Left cardiac atrium (tissue), 4 donors: ENCODE measurements at regions not wholly inside any gene's neighbourhood (a gene's known extent, or its start where the extent isn't known, plus 50 kb on each side); places are given as distances from the start of the nearest gene placed in this dataset.

ENCODE experiments used
- ATAC-seq, 2 donors: fragments of 200-7000 bp; cut with Tn5 transposase; one replicate each; pipeline ENCODE4 v1.9.1; 2020; ENCODE audit warnings: mild to moderate bottlenecking in 2 of 2, moderate library complexity in 2 of 2
- DNase-seq: peaks from one replicate; pipeline ENCODE4 v3.0.0-alpha.2; 2020
- intact Hi-C, 2 donors: fragments of 100-400 bp; cut with DNase I; formaldehyde crosslinking; loops; one replicate each; pipeline versions ENCODE4 v1.14.1 to v1.15.1; 2022 to 2023
- donor health status: DM: no; HTN: yes; CAD: no.
- donor health status: DM: no; HTN: yes; CAD: no; lungs with severe emphysema.
- donor health status: DM: yes; HTN: yes; CAD: no.
- donor health status: Dilated cardiomyopathy.

DNA sequence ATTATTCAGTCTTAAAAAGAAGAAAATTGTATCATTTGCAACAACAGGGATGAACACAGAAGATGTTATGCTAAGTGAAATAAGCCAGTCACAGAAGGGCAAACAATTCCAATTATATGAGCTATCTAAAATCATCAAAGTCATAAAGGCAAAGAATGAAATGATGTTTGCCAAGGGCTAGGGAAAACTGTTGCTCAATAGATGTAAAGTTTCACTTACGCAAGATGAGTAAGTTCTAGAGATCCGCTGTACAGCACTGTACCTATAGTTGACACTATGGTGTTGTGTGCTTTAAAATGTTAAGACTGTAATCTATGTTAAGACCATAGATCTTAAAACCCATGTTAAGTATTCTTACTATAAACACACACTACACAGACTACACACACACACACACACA, 904.6 kb upstream of the LRRN3 start:
- no peak for DNase-seq
- intact Hi-C loops: no loop called here
- no peak for ATAC-seq

DNA sequence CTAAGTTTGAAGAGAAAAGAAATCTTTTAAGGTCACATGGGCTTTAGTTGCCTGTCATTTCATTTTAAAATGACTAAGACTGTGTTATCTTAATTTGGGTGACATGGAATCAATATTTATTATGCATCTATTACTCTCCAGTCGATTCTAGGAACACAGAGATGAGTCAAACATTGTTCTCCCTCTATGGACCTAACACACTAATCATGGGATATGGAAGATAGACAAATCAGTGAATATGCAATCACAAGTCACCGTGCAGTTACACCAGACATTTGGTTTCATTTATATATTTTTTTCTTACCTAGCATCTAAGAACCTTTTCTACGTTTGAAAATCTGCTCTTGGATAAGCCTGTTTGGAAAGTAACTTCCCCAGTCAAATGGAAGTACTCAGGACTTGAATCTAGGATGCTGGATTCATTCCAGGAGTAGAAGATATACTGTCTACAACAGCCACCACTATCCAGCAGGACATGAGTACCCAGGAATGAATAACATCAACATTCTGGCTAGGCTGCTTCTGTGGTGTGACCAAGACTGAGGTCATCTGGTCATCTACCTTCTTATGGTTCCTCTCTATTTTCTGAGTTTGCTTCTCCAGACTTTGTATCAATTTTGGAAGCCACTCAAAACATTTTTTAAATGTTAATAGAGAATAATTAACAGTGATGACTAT, 902.9 kb upstream of the LRRN3 start:
- intact Hi-C loops: no loop called here
- DNase-seq (no peak), ATAC-seq (no peak)

DNA sequence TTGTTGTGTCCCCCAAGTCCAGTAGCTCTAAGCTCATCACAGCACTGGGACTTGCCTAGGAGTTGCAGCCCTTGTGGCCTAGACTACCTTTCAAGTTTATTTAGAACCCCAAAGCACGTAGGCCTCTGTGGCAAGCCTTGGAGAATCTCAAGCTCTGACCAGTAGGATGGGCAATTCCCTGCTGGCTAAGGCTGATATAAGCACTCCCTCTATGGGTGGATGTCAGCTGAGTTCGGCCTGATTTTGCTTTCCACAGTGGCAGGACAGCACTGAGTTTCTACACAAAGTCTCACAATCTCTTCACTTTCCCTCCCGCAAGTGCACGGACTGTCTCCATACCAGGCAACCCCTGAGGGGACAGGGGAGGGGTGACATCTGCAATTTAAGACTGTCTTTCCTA, 886.4 kb upstream of the LRRN3 start:
- intact Hi-C loops: no loop called here
- no peak for DNase-seq
- ATAC-seq: no peak

DNA sequence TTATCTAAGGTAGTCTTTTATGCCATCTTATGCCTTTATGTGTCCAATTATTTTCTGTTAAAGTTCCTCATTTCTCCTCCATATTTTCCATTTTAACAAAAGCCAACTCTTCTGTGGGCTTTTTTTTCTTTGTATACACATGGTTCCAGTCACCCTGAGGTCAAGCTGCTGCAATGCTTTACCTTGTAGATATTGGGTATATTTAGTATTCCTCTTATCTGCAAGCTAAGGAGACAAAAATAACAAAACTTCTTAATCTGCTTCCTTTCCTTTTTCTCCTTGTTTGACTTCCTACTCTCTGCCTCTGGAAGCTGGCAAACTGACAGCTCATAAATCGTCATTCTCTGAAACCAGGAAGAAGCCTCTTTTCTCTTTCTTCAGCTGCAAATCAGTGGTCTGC, 885.0 kb upstream of the LRRN3 start:
- ATAC-seq: no peak
- DNase-seq: no peak
- intact Hi-C loops: no loop called here

DNA sequence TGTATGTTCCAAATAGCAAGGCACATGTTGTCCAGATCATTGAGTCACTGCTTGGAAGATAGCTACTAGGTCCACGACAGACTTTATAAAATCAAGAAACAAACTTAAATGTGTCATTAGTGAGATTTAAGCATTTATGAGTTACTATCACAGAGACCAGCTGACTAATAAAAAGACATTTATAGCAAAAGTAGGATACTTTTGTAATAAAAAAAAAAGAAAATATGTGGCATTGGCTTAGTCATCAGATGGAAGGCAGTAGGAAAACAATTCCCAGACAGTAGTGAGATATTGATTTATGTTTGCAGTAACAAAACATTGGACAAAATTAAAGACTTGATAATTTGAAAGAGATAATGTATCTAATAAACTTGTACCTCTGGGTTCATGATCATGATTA, 881.0 kb upstream of the LRRN3 start:
- DNase-seq: no peak

DNA sequence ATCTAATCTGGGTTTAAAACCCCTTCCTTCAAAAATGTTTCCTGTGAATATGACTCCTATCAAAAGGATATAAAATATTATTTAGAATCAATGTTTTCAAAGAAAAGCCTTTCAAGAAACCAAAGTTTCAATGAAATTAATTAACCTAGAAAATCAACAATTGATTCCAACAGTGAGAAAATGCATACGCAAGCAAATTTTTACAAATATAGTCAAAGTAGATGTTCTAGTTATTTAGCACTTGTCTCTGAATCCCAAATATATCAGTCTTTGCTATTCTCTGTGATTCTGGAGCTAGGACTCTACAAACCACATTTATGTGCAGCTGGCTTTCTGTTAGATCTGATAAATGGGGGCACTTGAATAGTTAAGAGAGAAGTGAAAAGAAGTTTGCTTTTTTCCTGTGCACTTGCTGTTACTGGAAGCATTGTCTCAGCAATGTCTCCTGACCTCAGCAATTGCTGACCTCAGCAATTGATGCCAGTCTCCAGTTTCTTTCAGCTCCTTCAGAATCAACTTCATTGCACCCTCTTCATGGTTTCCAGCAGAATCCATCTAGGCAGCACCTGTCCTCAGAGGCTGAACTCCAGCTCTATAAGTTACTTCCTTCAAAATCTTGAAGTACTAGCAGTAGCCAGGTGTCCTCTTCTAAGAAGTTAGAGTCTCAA, 879.9 kb upstream of the LRRN3 start:
- intact Hi-C loops: no loop called here
- no peak for DNase-seq
- no peak for ATAC-seq

More for the DNA sequence above, 881.0 kb upstream of the LRRN3 start:
- no peak for ATAC-seq
- intact Hi-C loops: no loop called here

DNA sequence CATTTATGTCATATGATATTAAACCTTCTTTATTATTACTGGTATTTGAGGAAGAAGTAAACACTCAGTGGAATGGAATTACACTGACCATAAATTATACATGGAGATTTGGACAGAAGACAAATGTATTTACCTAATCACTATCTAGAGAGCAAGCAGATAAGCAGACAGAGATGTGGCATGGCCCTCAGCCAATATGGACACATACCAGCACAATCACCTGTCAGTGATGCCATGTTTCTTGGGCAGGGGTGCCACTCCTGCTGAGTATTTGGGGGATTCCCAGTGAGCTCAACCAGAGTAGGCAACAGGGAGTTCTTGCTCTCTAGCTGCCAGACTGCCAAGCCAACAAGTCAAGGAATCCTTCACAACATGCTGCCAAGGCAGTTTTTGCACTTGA, 866.3 kb upstream of the LRRN3 start:
- ATAC-seq (peak in 1 of 2 donors; percentile 87), DNase-seq (no peak)
- intact Hi-C loops: no loop called here

DNA sequence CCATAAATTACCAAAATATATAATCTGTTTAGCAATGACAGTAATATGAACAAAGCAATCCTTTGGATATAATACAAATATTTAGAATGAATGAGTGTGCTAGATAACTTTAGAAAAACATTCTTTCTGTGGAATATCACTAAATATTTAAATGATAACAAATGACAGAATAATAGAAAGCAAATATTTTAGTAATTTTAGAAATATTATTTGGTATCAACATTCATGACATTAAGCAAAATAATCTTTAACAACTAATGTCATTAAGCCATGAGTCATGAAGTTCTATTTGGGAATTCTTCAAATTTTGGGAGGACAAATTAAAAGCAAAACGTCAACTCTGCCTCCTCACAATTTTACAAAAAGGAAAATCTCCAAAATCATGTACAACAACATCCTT, 844.8 kb upstream of the LRRN3 start:
- intact Hi-C loops: no loop called here
- no peak for DNase-seq
- ATAC-seq: no peak

DNA sequence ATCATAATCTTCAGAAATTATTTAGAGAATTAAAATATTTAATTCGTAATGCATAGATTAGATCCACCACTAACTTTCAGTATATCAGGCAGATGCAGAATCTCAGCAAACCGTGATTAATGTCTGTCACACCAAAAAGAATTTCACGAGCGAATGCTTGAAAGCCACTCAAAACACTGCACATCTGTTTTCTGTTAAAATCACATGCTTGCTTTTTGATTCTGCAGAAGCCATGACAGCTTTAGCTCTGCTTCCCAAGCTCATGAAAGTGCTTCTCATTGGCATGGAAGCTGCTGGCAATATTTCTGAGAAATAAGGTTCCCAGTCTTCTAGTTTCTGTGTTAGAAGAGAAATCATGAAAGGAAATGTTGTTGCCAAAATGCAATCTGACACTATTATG, 837.8 kb upstream of the LRRN3 start:
- ATAC-seq: peak in 1 of 2 donors; percentile 50
- no peak for DNase-seq
- intact Hi-C loops: no loop called here

DNA sequence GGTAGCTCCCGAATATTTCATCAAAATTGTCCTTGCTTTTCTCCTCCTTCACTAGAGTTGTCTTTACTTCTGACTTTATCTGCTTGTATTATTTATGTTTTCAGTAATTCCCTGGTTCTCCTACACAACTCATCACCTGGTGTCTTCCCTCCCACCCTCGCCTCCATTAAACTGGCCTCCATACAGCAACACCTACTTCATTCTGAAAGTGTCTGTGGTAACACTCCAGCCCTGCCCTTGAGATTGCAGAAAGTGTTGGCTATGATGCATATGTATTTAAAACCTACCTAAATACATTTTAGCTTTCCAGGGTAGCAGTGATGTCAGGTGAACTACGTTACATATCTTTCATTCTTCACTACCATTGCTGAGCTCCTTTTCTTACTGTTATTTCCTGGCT, 833.3 kb upstream of the LRRN3 start:
- ATAC-seq (peak; percentile 67 to 70), DNase-seq (no peak)
- intact Hi-C loops: no loop called here

DNA sequence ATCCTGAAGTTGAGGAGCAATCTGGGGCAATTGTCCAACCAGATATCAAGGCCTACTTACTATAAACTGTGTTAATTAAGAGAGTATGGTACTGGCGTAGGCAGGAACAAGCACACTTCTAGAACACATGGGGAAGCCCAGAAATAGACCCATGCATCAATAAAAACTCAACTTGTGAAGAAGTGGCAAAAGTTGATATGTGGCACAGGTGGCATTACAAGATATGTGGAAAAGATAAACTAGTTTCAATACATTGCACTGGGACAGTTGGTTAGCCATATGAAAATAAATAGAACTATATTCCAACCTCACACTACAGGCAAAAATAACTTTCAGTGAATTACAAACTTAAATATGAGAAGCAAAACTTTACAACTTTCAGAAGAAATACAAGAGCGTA, 828.7 kb upstream of the LRRN3 start:
- ATAC-seq (no peak), DNase-seq (no peak)
- intact Hi-C loops: no loop called here

DNA sequence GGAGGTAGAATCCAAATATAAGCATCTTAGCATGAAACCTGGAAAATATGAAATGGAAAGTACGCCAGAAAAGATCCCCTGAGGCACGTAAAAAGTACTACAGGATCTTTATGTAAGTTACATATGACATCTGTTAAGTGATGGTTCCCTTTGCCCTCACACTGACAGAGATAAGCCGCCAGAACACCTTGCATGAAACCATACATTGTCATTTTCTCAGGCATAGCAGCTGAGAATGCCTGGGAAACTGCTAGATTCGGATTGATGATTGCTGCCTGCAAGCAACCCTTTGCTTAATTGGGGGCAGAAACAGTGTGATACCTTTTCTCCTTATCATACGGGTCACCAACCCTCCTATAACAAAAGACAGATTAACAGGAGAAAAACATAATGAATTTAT, 826.6 kb upstream of the LRRN3 start:
- ATAC-seq (no peak), DNase-seq (no peak)
- intact Hi-C loops: no loop called here

DNA sequence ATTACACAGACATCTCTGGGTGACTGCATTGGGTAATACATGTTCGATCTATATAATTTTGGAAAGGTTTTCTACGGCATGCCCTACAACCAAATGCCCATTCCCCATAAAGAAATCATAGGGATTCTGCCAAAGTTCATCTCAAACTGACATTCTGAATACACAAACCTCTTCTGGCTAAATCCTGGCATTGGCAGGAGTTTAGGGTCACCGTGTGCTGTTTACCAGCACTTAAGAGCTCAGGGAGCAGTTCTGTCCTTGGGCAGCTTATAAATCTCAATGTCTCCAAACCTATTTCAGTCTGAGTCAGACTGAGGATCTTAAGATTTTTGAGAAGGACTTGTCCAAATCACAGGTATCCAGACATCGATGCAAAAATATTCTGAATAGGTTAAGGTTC, 809.6 kb upstream of the LRRN3 start:
- intact Hi-C loops: no loop called here
- no peak for ATAC-seq

DNA sequence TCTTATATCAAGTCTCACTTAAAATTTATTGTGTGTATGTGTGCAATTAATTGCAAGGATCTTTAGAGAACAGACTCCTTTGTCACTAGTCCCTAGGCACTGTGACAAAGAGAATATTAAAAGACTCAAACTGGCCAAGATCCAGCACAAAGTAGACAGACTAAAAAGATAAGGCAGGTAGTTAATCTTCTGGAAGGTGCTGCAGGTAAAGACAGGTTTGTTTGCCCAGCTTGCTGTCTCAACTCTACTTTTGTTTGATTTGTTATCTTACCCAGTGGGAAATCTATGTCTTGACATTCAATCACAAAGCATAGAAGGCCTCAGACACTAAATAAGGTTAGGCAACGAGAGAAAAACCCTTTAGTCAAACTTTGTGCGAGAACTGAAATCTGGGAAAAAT, 807.9 kb upstream of the LRRN3 start:
- DNase-seq: no peak

More for the DNA sequence above, 809.6 kb upstream of the LRRN3 start:
- DNase-seq: no peak

DNA sequence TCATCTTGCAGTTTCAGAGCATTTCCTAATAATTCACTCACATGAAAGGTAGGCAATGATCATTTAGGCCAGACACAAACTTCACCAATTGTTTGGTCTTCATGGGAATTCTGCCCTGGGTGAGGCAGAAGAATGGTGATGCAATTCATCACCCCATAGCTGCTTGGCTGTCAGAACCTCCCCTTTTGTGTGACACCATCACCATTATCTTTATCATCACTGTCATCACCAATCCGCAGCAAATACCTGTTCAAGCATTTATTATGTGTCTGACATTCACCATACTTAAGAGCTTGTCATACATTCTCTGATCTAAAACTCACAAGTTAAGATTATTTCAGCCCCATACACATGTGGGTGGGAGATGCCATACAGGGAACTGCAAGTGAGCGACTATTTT, 799.5 kb upstream of the LRRN3 start:
- DNase-seq (no peak), ATAC-seq (no peak)
- intact Hi-C loops: no loop called here

More for the DNA sequence above, 807.9 kb upstream of the LRRN3 start:
- intact Hi-C loops: no loop called here
- no peak for ATAC-seq

DNA sequence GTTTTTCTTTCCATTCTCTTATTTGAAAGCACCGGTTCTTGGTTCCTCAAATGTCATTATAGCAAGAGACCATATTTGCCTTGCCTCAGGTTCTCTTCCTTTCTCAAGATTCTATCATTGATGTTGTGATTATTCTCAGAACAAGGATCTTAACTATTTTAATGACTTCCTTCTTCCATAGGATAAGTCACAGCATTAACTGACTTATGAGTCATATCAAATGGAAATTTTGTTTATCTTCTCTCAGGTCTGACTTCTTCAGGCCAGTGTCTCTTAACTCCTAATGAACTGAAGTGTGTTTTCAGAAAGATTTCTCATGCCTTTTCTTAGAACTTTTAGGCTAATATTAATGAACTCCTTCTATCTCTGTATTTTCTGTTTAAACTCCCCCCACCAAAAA, 794.6 kb upstream of the LRRN3 start:
- DNase-seq: no peak
- no peak for ATAC-seq
- intact Hi-C loops: no loop called here

DNA sequence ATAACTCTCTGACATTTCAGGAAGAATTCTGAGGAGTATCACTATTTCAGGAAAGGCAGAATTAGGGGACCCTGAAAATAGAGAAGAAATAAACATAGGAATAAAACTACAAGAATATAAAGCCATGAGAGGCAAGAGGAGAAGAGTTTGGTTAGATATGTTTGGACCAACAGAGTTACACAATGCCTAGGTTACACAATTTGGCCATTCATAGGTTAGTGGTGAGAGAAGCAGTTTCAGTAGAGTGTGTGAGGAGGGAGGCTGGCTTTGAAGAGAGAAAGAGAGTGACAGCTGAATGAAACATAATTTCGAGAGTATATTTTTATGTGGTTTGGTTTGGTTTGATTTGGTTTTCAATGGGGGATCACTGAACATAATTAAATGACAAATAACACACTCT, 783.2 kb upstream of the LRRN3 start:
- ATAC-seq (no peak), DNase-seq (no peak)
- intact Hi-C loops: no loop called here

DNA sequence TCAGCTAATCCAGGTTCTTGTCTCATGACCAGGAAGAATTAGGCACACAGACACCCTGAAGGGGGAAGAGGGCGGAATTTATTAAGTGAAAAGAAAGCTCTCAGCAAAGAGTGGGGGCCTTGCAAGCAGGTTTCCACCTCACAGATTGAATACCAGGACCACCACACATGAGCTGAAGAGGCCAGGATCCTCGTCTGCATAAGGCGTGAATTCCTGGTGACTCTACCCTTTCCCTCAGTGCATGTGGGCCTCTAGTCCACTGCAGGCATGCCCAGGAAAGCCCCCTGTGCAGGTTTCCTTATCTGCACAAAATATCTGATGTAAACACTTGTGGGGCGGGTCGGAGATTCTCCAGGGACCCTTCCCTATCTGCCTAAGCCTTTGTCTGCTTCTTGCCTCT, 782.1 kb upstream of the LRRN3 start:
- no peak for DNase-seq
- intact Hi-C loops: no loop called here
- no peak for ATAC-seq

DNA sequence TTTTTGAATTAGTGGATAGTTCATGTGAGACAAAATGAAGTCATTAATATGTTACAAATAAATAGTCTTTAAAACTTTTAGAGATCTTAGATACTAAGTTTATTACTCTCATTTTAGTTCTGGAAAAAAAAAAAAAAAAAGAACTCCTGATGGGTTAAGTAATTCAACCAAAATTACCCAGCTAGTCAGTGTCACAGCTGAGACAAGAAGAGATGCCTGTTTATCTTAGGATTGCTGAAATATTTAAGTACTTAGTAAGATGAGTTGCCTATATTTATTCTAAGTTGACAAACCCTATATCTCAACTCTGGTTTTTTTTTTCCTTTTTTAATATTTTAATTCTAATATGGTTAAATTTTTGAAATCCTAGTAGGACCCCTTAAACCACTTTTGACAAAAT, 781.0 kb upstream of the LRRN3 start:
- intact Hi-C loops: no loop called here
- DNase-seq (no peak), ATAC-seq (no peak)

DNA sequence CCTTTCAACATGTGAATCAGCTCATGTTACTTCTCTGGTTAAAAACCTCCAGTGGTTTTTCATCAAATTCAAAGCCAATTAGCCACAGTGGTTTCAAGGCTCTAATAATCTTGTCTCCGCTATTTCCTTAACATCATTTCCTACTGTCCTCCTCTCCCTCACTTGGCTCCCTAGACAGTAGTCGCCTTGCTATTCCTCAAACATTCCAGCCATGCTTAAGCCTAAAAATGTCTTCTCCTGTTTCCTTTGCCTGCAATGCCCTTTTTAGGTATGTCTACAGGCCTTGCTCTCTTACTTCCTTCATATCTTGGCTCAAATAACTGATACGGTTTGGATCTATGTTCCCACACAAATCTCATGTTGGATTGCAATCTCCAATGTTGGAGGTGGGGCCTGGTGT, 779.4 kb upstream of the LRRN3 start:
- intact Hi-C loops: no loop called here
- ATAC-seq (no peak), DNase-seq (no peak)

DNA sequence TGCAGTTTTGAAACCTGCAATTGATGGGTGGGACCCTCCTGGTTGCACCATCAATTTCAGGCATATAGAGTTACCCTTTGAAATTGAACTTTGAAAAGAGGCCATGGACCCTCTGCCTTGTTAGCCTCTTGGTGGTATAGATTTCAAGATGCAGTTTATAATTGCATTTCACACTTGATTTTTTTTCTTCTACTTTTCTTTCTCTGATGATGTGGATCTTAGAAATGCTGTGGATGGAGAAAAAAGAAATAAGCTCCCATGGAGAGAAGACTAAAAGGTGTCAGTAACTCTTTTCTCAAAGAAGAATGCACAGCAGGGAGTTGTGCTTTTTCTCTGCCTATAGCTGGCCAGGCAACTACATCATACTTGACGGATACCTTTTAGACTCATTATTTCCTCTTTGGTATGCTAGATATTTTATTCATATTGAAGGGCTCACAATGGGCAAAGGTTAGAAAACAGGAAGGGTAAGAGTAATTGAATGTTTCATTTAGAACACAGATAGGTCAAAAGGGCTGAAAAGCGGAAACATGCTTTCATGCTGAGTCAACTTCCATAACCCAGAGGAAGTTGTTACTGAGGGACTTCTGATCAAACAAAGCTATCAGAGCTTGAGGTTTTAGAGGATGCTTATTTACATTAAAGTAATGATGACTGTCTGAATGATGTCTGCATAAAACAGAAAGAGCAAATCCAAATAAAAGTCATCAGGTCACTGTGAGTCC, 773.2 kb upstream of the LRRN3 start:
- ATAC-seq (no peak), DNase-seq (no peak)
- intact Hi-C loops: no loop called here
